Neural progenitor cell (in vitro differentiated cells): ENCODE measurements at regions not wholly inside any gene's neighbourhood (a gene's known extent, or its start where the extent isn't known, plus 50 kb on each side); places are given as distances from the start of the nearest gene placed in this dataset.

ENCODE experiments used
- DNase-seq: peaks from one replicate; pipeline ENCODE4 v3.0.0-alpha.2; 2016; ENCODE audit warnings: low spot score
- H2AFZ ChIP-seq: fragments of 200-600 bp; sonication (generic); replicated peaks from 2 replicates; pipeline ENCODE4 v1.6.1; 2016; ENCODE audit warnings: antibody characterized with exemption
- H3F3A ChIP-seq: fragments of 200-600 bp; sonication (generic); 2 replicates; pipeline ENCODE4 v1.6.1; 2016; ENCODE audit warnings: antibody characterized with exemption, low read depth
- H3K27ac ChIP-seq: fragments of 200-600 bp; sonication (generic); 2 replicates; pipeline ENCODE4 v1.5.1; 2016; ENCODE audit warnings: mild to moderate bottlenecking
- H3K27me3 ChIP-seq: fragments of 200-600 bp; sonication (generic); 2 replicates; pipeline ENCODE4 v1.6.1; 2016; ENCODE audit warnings: mild to moderate bottlenecking, moderate library complexity
- H3K36me3 ChIP-seq: fragments of 200-600 bp; sonication (generic); 2 replicates; pipeline ENCODE4 v1.5.1; 2016
- H3K4me1 ChIP-seq: fragments of 200-600 bp; sonication (generic); 2 replicates; pipeline ENCODE4 v1.6.1; 2016; ENCODE audit warnings: mixed run types
- H3K4me2 ChIP-seq: fragments of 200-600 bp; sonication (generic); 2 replicates; pipeline ENCODE4 v1.6.1; 2016
- H3K4me3 ChIP-seq: fragments of 200-600 bp; sonication (generic); 2 replicates; pipeline ENCODE4 v1.5.1; 2016
- H3K79me2 ChIP-seq: fragments of 200-600 bp; sonication (generic); 2 replicates; pipeline ENCODE4 v1.6.1; 2016; ENCODE audit warnings: low read depth
- H3K9ac ChIP-seq: fragments of 200-600 bp; sonication (generic); 2 replicates; pipeline ENCODE4 v1.6.1; 2016
- H3K9me3 ChIP-seq: fragments of 200-600 bp; sonication (generic); 2 replicates; pipeline ENCODE4 v1.5.1; 2016; ENCODE audit warnings: low read depth
- H4K20me1 ChIP-seq: fragments of 200-600 bp; sonication (generic); 2 replicates; pipeline ENCODE4 v1.6.1; 2016; ENCODE audit warnings: low read depth
- H3K27ac Mint-ChIP-seq: 3 replicates; pipeline ENCODE4 v1.8.0; 2021; ENCODE audit warnings: mixed read lengths
- H3K27me3 Mint-ChIP-seq: 2 replicates; pipeline ENCODE4 v1.8.0; 2022; ENCODE audit warnings: low read depth, mild to moderate bottlenecking, inconsistent platforms, moderate library complexity, mixed read lengths; ENCODE audit not compliant: insufficient read depth
- H3K36me3 Mint-ChIP-seq: 3 replicates; pipeline ENCODE4 v1.8.0; 2021; ENCODE audit warnings: mixed read lengths
- H3K4me1 Mint-ChIP-seq: 3 replicates; pipeline ENCODE4 v1.8.0; 2021; ENCODE audit warnings: mixed read lengths
- H3K4me3 Mint-ChIP-seq: 3 replicates; pipeline ENCODE4 v1.8.0; 2021; ENCODE audit warnings: mild to moderate bottlenecking, moderate library complexity, mixed read lengths
- H3K9me3 Mint-ChIP-seq: 3 replicates; pipeline ENCODE4 v1.8.0; 2020; ENCODE audit warnings: mixed read lengths
- CTCF ChIP-seq: fragments of 200-600 bp; sonication (generic); IDR thresholded peaks from 2 replicates; pipeline ENCODE4 v1.5.1; 2017; ENCODE audit warnings: antibody characterized with exemption, mild to moderate bottlenecking
- EZH2 ChIP-seq: fragments of 200-600 bp; sonication (generic); IDR thresholded peaks from 2 replicates; pipeline ENCODE4 v1.6.1; 2017; ENCODE audit warnings: antibody characterized with exemption, mild to moderate bottlenecking, moderate library complexity
- EZH2phosphoT487 ChIP-seq: fragments of 200-600 bp; sonication (generic); IDR thresholded peaks from 2 replicates; pipeline ENCODE4 v1.6.1; 2017; ENCODE audit warnings: antibody characterized with exemption

DNA sequence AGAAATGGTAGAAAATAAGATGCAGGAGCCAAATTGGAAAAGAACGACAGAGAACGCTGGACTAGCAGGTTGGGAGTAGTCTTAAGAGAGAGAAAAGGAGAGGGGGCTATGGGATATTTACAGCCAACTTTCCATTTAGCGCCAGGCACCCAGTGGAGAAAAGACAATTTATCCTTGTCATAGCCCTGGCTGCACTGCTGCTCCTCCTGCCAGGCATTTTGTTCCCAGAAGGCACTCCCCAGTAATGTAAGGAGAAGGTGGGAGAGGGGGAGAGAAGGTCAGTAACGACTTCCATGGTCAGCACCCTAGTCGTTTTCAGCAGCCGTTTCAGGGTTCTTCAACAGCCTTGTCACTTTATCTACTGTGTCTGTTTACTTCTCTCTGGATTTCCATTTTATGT is 159.0 kb downstream of the TRMT11 start:
- no peaks in the 10 kb centered on the region for H4K20me1 ChIP-seq
- peaks cover 49% of the 10 kb centered on the region for H3K4me1 Mint-ChIP-seq
- H3K9me3 ChIP-seq, result no peaks in the 10 kb centered on the region
- H3K27ac ChIP-seq, result peak overlapping the region; percentile 88
- H3K9me3 Mint-ChIP-seq, result peaks cover 8% of the 10 kb centered on the region
- H3K27me3 Mint-ChIP-seq, result no peaks in the 10 kb centered on the region
- peak overlapping the region; percentile 54 for H3K27ac Mint-ChIP-seq
- DNase-seq, result peak; percentile 46
- peaks cover 1% of the 10 kb centered on the region for H3K36me3 Mint-ChIP-seq
- peaks cover 53% of the 10 kb centered on the region for H3K4me1 ChIP-seq
- no peaks in the 10 kb centered on the region for H3K27me3 ChIP-seq
- H3K4me2 ChIP-seq, result peak overlapping the region; percentile 68
- no peak overlapping the region for H3K4me3 ChIP-seq
- peaks cover 34% of the 10 kb centered on the region for H3F3A ChIP-seq
- no peaks in the 10 kb centered on the region for H3K79me2 ChIP-seq
- no peak overlapping the region for H3K9ac ChIP-seq
- H3K4me3 Mint-ChIP-seq, result peak overlapping the region; percentile 6
- H2AFZ ChIP-seq, result no peak overlapping the region
- TF ChIP-seq CTCF, result no peak
- TF ChIP-seq EZH2, result no peak
- no peak for TF ChIP-seq EZH2phosphoT487
- peaks cover 2% of the 10 kb centered on the region for H3K36me3 ChIP-seq

GRCh38 chr6:126147291-126147815 is 161.0 kb downstream of the TRMT11 start:
- no peaks in the 10 kb centered on the region for H3K36me3 ChIP-seq
- no peak overlapping the region for H2AFZ ChIP-seq
- DNase-seq, result peak; percentile 49
- peaks cover 53% of the 10 kb centered on the region for H3K4me1 ChIP-seq
- no peak overlapping the region for H3K9ac ChIP-seq
- peaks cover 3% of the 10 kb centered on the region for H3K9me3 ChIP-seq
- TF ChIP-seq EZH2 (no peak), CTCF (no peak), EZH2phosphoT487 (no peak)
- peaks cover 39% of the 10 kb centered on the region for H3F3A ChIP-seq
- no peak overlapping the region for H3K4me3 ChIP-seq
- Mint-ChIP-seq H3K9me3 (peaks cover 3% of the 10 kb centered on the region), H3K27me3 (peaks cover 2% of the 10 kb centered on the region), H3K36me3 (no peaks in the 10 kb centered on the region), H3K27ac (peak overlapping the region; percentile 62), H3K4me3 (no peak overlapping the region), H3K4me1 (peaks cover 50% of the 10 kb centered on the region)
- no peak overlapping the region for H3K4me2 ChIP-seq
- no peaks in the 10 kb centered on the region for H3K79me2 ChIP-seq
- H3K27me3 ChIP-seq, result no peaks in the 10 kb centered on the region
- H3K27ac ChIP-seq, result peak overlapping the region; percentile 59
- no peaks in the 10 kb centered on the region for H4K20me1 ChIP-seq

- H3K27ac ChIP-seq, result no peak overlapping the region
- no peak overlapping the region for H3K4me2 ChIP-seq
- H3K4me3 ChIP-seq, result no peak overlapping the region
- no peak overlapping the region for H3K9ac ChIP-seq
- H2AFZ ChIP-seq, result no peak overlapping the region
- H3K4me1 Mint-ChIP-seq, result peaks cover 43% of the 10 kb centered on the region
- H3K27me3 ChIP-seq, result no peaks in the 10 kb centered on the region
- peaks cover 3% of the 10 kb centered on the region for H3K9me3 Mint-ChIP-seq
- no peak overlapping the region for H3K27ac Mint-ChIP-seq
- H3K36me3 Mint-ChIP-seq, result no peaks in the 10 kb centered on the region
- no peak overlapping the region for H3K4me3 Mint-ChIP-seq
- no peaks in the 10 kb centered on the region for H4K20me1 ChIP-seq
- H3K36me3 ChIP-seq, result no peaks in the 10 kb centered on the region
- H3K9me3 ChIP-seq, result peaks cover 3% of the 10 kb centered on the region
- H3K79me2 ChIP-seq, result no peaks in the 10 kb centered on the region
- peaks cover 2% of the 10 kb centered on the region for H3K27me3 Mint-ChIP-seq
- TF ChIP-seq CTCF (no peak), EZH2 (no peak), EZH2phosphoT487 (no peak)
- no peak for DNase-seq
- H3K4me1 ChIP-seq, result peaks cover 47% of the 10 kb centered on the region
- peaks cover 34% of the 10 kb centered on the region for H3F3A ChIP-seq
These were observed 162.5 kb downstream of the TRMT11 start for GRCh38 chr6:126148853-126149252.
